Activated CD4-positive, alpha-beta T cell treated with anti-CD3 and anti-CD28 coated beads, Interleukin-2, Interleukin-6, amounts not matched to agents 100 ng/mL and 50 ng/mL, durations not matched to agents 16 hours and 8 hours (primary cell): ENCODE measurements at regions not wholly inside any gene's neighbourhood (a gene's known extent, or its start where the extent isn't known, plus 50 kb on each side); places are given as distances from the start of the nearest gene placed in this dataset.
"Not testable (repeated sequence)": the region's sequence is repeated elsewhere in the genome, so short reads cannot be mapped to it uniquely, and the experiment has no call there.

Experiments
- DNase-seq: peaks from one replicate; pipeline ENCODE4 v3.0.0-alpha.2; 2020

GRCh38 chr9:94472806-94473360 is 82.0 kb upstream of the PCAT7 start:
- no peak for DNase-seq

GRCh38 chr9:94478755-94479730 is 75.8 kb upstream of the PCAT7 start:
- DNase-seq, result no peak

DNA sequence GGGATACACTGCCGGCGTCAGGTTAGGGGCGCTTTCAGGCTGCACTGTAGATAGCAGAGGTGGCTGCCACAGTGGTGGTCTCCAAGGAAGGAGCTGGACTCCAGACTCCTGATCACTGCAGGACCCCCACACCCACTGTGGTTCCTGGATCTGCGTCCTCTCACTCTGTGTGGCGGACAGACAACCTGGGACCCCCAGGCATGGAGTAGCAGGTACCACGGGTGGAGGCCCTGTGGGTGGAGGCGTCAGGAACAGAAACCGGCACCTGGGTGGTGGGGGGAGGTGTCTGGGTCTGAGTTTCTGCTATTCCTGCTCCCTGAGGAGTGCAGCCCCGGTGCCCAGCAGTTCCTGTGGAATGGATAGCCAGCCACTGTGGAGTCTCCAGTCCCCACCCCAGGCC is 75.1 kb upstream of the PCAT7 start:
- DNase-seq, result no peak

- DNase-seq, result no peak
Measured at GRCh38 chr9:94480205-94480604, 74.7 kb upstream of the PCAT7 start.

DNA sequence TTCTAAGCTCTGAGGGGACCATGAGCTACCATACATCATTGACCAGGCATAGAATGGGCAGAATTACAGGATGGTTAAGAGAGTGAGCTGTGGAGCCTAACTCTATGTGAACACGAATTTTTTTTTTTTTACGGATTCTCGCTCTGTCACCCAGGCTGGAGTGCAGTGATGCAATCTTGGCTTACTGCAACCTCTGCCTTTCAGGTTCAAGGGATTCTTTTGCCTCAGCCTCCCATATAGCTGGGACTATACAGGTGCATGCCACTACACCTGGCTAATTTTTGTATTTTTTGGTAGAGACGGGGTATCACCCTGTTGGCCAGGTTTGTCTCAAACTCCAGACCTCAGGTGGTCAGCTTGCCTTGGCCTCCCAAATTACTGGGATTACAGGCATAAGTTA is 72.8 kb upstream of the PCAT7 start:
- DNase-seq, result no peak

- no peak for DNase-seq
Measured at GRCh38 chr9:94490465-94490864, 64.4 kb upstream of the PCAT7 start.

DNA sequence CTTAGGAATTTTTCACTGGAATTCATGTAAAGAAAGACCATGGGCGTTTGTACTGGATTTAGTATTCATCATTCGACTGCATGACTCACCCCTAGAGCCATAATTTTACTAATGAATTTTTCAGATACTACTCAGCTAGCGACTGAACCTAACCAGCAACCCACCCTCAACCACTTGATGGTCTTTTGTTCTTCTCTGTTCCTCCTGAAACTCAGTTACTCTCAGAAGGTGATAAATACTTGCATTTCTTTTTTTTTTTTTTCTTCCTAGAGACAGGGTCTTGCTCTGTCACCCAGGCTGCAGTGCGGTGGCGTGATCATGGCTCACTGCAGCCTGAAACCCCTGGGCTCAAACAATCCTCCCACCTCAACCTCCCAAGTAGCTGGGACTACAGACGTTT is 62.8 kb upstream of the PCAT7 start:
- not testable (repeated sequence) for DNase-seq

DNA sequence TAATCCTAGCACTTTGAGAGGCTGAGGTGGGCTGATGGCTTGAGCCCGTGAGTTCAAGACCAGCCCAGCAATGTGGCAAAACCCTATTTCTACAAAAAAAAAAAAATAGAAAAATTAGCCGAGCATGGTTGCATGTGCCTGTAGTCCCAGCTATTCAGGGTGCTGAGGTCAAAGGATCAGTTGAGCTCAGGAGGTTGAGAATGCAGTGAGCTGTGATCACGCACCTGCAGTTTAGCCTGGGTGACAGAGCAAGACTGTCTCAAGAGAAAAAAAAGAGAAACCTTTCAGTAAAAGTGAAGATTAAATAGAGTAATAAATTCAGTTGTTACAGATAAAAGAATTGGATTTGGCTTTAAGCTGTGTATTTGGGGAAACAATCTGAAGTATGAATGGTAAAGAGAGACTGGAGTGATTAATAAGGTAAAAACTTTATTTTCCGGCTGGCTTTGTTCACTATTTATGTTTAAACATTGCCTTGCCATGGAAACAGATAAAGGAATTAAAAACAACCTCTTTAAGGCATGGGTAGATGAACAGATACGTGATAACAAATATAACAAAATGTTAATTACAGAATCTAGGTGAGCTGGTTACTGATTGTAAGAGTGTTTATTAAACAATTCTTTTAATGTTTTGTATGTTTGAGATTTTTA is 56.0 kb upstream of the PCAT7 start:
- DNase-seq, result no peak

DNA sequence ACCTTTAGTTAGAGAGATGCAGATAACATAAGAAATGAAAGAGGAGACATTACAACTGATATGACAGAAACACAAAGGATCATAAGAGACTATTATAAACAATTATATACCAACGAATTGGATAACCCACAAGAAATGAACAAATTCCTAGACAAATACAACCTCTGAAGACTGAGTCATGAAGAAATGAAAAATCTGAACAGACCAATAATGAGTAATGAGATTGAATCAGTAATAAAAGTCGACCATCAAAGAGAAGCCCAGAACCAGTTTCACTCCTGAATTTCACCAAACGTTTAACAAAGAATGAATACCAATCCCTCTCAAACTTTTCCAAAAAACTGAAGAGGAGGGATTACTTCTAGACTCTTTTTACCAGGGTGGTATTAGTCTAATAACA is 50.5 kb upstream of the PCAT7 start:
- no peak for DNase-seq
